Neutrophil (primary cell): ENCODE measurements at regions not wholly inside any gene's neighbourhood (a gene's known extent, or its start where the extent isn't known, plus 50 kb on each side); places are given as distances from the start of the nearest gene placed in this dataset.
"Not testable (repeated sequence)": the region's sequence is repeated elsewhere in the genome, so short reads cannot be mapped to it uniquely, and the experiment has no call there.

Experiments used
- H3K27ac ChIP-seq: fragments of 200-600 bp; sonication (generic); 2 replicates; pipeline ENCODE4 v1.5.1; 2016; ENCODE audit warnings: mild to moderate bottlenecking, moderate library complexity
- H3K27me3 ChIP-seq: fragments of 200-600 bp; sonication (generic); 2 replicates; pipeline ENCODE4 v1.6.0; 2016; ENCODE audit warnings: mild to moderate bottlenecking
- H3K36me3 ChIP-seq: fragments of 200-600 bp; sonication (generic); 2 replicates; pipeline ENCODE4 v1.5.1; 2017
- H3K4me1 ChIP-seq, 2 experiments: fragments of 200-600 bp in 1 of 2; sonication (generic) in 1 of 2; 1 replicate in 1 of 2; 2 replicates in 1 of 2; pipeline versions ENCODE4 v1.5.1 to v1.6.1; 2013 to 2016; ENCODE audit warnings: low read depth in 1 of 2, low read length in 1 of 2, mild to moderate bottlenecking in 1 of 2, moderate library complexity in 1 of 2; ENCODE audit not compliant: control insufficient read depth in 1 of 2, insufficient read depth in 1 of 2
- H3K4me3 ChIP-seq, 2 experiments: fragments of 200-600 bp in 1 of 2; sonication (generic) in 1 of 2; 1 replicate in 1 of 2; 2 replicates in 1 of 2; pipeline ENCODE4 v1.5.1; 2013 to 2016; ENCODE audit warnings: low read depth in 1 of 2, low read length in 1 of 2, mild to moderate bottlenecking in 1 of 2, moderate library complexity in 1 of 2
- H3K9me3 ChIP-seq: fragments of 200-600 bp; sonication (generic); 2 replicates; pipeline ENCODE4 v1.5.1; 2016
- TF ChIP-seq, protein P1 (sequence below): fragments of 200-600 bp; sonication (generic); IDR thresholded peaks from 2 replicates; pipeline ENCODE4 v1.5.1; 2016; ENCODE audit warnings: antibody characterized with exemption

DNA sequence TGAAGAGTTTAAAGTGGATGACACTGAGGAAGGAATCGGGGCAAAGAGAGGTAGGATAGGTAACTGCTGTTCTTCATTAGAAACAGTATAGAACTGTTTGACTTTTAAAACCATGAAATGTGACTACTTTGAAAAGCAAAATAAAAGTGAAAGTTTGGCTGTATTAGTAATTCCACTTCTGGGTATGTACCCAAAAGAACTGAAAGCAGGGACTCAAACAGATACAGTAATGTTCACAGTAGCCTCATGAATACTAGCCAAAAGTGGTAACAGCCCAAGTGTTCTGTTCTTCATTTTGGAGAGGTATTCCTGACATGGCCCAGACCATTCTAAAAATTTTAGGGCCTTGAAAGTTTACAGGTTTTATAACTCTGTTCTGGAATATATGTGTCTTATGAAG is 1055.4 kb downstream of the TBL1XR1 start:
- TF ChIP-seq, protein P1, sequence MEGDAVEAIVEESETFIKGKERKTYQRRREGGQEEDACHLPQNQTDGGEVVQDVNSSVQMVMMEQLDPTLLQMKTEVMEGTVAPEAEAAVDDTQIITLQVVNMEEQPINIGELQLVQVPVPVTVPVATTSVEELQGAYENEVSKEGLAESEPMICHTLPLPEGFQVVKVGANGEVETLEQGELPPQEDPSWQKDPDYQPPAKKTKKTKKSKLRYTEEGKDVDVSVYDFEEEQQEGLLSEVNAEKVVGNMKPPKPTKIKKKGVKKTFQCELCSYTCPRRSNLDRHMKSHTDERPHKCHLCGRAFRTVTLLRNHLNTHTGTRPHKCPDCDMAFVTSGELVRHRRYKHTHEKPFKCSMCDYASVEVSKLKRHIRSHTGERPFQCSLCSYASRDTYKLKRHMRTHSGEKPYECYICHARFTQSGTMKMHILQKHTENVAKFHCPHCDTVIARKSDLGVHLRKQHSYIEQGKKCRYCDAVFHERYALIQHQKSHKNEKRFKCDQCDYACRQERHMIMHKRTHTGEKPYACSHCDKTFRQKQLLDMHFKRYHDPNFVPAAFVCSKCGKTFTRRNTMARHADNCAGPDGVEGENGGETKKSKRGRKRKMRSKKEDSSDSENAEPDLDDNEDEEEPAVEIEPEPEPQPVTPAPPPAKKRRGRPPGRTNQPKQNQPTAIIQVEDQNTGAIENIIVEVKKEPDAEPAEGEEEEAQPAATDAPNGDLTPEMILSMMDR = no peak
- H3K4me3 ChIP-seq = no peak overlapping the region

DNA sequence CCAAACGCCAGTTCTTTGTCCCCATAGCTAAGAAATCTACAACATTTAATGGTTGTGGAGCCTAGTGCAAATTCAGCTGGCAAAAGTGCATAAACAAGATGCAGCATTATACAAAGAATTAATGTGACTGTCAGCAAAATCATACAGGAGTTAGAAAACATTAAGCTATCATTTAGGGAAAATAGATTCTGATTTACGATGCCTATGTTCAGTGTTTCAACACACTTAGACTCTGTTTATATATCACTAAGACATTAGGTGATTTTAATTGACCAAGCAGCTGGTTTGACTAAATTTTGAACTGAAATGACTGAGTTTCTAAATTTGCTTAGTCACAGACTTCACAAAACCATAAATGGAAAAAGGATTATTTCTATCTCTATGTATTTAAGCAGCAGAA is 1076.8 kb downstream of the TBL1XR1 start:
- Histone ChIP-seq H3K27me3 (no peaks in the 10 kb centered on the region), H3K36me3 (no peaks in the 10 kb centered on the region), H3K27ac (no peak overlapping the region), H3K9me3 (no peaks in the 10 kb centered on the region), H3K4me1 (no peaks in the 10 kb centered on the region), H3K4me3 (no peak overlapping the region)
- TF ChIP-seq, protein P1 = no peak

More for the DNA sequence above, 1055.4 kb downstream of the TBL1XR1 start:
- Histone ChIP-seq H3K4me1 (no peaks in the 10 kb centered on the region), H3K27me3 (no peaks in the 10 kb centered on the region), H3K27ac (no peak overlapping the region), H3K9me3 (no peaks in the 10 kb centered on the region), H3K36me3 (no peaks in the 10 kb centered on the region)

DNA sequence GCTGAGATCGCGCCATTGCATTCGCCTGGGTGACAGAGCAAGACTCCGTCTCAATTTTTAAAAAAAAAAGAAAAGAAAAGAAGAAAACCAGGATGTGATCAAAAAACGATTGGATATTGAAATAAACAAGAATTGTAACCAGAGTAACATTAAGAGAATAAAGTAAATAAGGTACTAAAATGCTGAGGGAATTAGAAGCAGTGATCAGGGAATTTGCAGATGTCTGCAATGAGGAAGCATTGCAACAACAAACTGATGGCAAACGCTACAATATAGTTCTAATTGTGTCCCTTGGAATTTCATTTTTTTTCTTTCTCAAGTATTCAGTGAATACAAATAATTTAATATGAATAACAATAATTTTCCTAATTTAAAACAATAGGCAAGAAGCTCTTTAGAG is 1077.5 kb downstream of the TBL1XR1 start:
- Histone ChIP-seq H3K4me1 (no peaks in the 10 kb centered on the region), H3K27me3 (no peaks in the 10 kb centered on the region), H3K9me3 (no peaks in the 10 kb centered on the region), H3K4me3 (no peak overlapping the region), H3K27ac (no peak overlapping the region), H3K36me3 (no peaks in the 10 kb centered on the region)
- TF ChIP-seq, protein P1 = no peak

DNA sequence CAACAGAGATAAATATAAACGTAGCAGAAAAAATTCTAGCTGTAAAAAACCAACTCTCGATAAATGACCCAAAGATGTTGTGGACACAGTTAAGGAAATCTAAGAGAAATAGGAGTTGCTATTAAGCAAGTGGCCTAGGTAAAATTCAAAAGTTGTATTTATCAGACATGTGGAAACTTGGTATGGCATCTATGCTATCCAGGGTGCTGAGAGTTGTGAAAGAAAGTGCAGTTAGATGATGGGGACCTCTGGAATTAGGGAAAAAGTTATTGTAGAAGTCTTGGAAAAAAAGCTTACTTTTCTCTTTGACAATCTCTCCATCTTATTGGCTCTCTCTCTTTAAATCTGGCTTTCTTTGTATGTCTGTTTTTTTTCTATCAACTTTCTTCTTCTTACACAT is 1090.9 kb downstream of the TBL1XR1 start:
- TF ChIP-seq, protein P1 = no peak

DNA sequence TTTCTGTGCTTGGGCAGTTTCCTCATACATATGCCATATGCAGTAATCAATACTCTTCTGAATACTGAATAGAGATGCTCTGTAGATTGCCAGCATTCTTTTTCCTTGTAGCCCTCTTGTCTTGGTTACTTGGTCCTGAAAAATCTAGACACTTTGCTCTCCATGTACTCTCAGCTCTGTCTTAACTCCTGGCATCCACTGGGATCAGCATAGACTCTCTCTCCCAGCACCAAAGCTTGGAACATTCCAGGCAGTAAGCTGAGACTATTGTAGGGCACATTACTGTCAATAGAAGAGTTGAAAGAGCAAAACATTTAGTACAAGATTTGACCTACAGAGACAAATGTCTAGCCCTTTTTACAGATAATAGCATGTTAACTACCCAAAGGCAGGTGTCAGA is 1100.3 kb downstream of the TBL1XR1 start:
- Histone ChIP-seq H3K4me3 (no peak overlapping the region), H3K27ac (no peak overlapping the region), H3K9me3 (peaks cover under 1% of the 10 kb centered on the region), H3K36me3 (no peaks in the 10 kb centered on the region), H3K4me1 (no peaks in the 10 kb centered on the region), H3K27me3 (no peaks in the 10 kb centered on the region)
- TF ChIP-seq, protein P1 = no peak

More for the DNA sequence above, 1090.9 kb downstream of the TBL1XR1 start:
- Histone ChIP-seq H3K4me1 (no peaks in the 10 kb centered on the region), H3K36me3 (no peaks in the 10 kb centered on the region), H3K9me3 (peaks cover 3% of the 10 kb centered on the region), H3K4me3 (no peak overlapping the region), H3K27ac (no peak overlapping the region), H3K27me3 (no peaks in the 10 kb centered on the region)

DNA sequence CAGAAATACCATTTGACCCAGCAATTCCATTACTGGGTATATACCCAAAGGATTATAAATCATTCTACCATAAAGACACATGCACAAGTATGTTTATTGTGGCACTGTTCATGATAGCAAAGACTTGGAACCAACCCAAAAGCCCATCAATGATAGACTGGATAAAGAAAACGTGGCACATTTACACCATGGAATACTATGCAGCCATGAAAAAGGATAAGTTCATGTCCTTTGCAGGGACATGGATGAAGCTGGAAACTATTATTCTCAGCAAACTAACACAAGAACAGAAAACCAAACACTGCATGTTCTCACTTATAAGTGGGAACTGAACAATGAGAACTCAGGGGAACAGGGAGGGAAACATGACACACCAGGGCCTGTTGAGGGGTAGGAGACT is 1103.4 kb downstream of the TBL1XR1 start:
- H3K4me3 ChIP-seq, H3K9me3 ChIP-seq, H3K27ac ChIP-seq, H3K27me3 ChIP-seq, H3K4me1 ChIP-seq, H3K36me3 ChIP-seq: not testable (repeated sequence)
